Sigmoid colon (tissue), 4 donors: ENCODE measurements at regions not wholly inside any gene's neighbourhood (a gene's known extent, or its start where the extent isn't known, plus 50 kb on each side); places are given as distances from the start of the nearest gene placed in this dataset.

ENCODE experiments used
- CTCF ChIP-seq, 4 experiments: fragments of 450-650 bp in 3 of 4; fragments of 200-600 bp in 1 of 4; IDR thresholded peaks; one replicate each; pipeline ENCODE4 v1.5.1; 2016 to 2019; ENCODE audit warnings: antibody characterized with exemption in 4 of 4, mild to moderate bottlenecking in 3 of 4, moderate library complexity in 2 of 4
- POLR2A ChIP-seq, 2 donors: fragments of 450-650 bp; IDR thresholded peaks; one replicate each; pipeline ENCODE4 v1.6.1; 2016; ENCODE audit warnings: antibody characterized with exemption in 2 of 2, mild to moderate bottlenecking in 2 of 2, moderate library complexity in 2 of 2
- POLR2AphosphoS5 ChIP-seq, 4 donors: sonication (generic); formaldehyde crosslinking; IDR thresholded peaks; one replicate each; pipeline ENCODE4 v1.6.1; 2017; ENCODE audit warnings: antibody characterized with exemption in 4 of 4

GRCh38 chr14:98185036-98185435, 1087.0 kb downstream of the BCL11B start:
- no peak for TF ChIP-seq POLR2AphosphoS5 (IDR thresholded peaks at IDR 0.05)
- TF ChIP-seq POLR2A (IDR thresholded peaks at IDR 0.05) = no peak
- TF ChIP-seq CTCF (IDR thresholded peaks at IDR 0.05) = no peak
